Naive thymus-derived CD4-positive, alpha-beta T cell (primary cell): ENCODE measurements at regions not wholly inside any gene's neighbourhood (a gene's known extent, or its start where the extent isn't known, plus 50 kb on each side); places are given as distances from the start of the nearest gene placed in this dataset.
"Not testable (repeated sequence)": the region's sequence is repeated elsewhere in the genome, so short reads cannot be mapped to it uniquely, and the experiment has no call there.

Experiments
- ATAC-seq: fragments of 150-1000 bp; cut with Tn5 transposase; 2 replicates; pipeline ENCODE4 v1.10.0; 2021; ENCODE audit warnings: mild to moderate bottlenecking, moderate library complexity
- CTCF ChIA-PET: fragments of 350-600 bp; sonication (Branson Sonifier 250); formaldehyde crosslinking; loops from one replicate; lab custom pipeline; 2021; ENCODE audit warnings: antibody characterized with exemption; lab: Charles Lee
- POLR2A ChIA-PET: fragments of 350-600 bp; sonication (Branson Sonifier 250); formaldehyde crosslinking; loops from one replicate; lab custom pipeline; 2021; ENCODE audit warnings: antibody characterized with exemption, inconsistent platforms; lab: Charles Lee
- DNase-seq, 9 donors: peaks; one replicate each; pipeline versions ENCODE4 v3.0.0 to v3.0.0-alpha.2; 2020 to 2022; ENCODE audit warnings: mixed read lengths in 1 of 9
- H3K27ac ChIP-seq: one replicate; pipeline ENCODE4 v1.7.0; 2013; ENCODE audit warnings: mild to moderate bottlenecking, low read depth, low read length, moderate library complexity
- H3K27me3 ChIP-seq, 2 donors: one replicate each; pipeline ENCODE4 v1.7.0; 2013; ENCODE audit warnings: low read length in 2 of 2, mild to moderate bottlenecking in 2 of 2, moderate library complexity in 2 of 2; ENCODE audit not compliant: control insufficient read depth in 2 of 2, insufficient read depth in 2 of 2
- H3K36me3 ChIP-seq, 3 experiments: 1 replicate in 2 of 3; 2 replicates in 1 of 3; pipeline ENCODE4 v1.7.0; 2013; ENCODE audit warnings: low read length in 3 of 3, mild to moderate bottlenecking in 3 of 3, moderate library complexity in 1 of 3; ENCODE audit not compliant: insufficient read depth in 3 of 3, control insufficient read depth in 2 of 3
- H3K4me1 ChIP-seq, 2 donors: one replicate each; pipeline ENCODE4 v1.7.0; 2013; ENCODE audit warnings: low read length in 2 of 2, mild to moderate bottlenecking in 2 of 2, moderate library complexity in 1 of 2; ENCODE audit not compliant: control insufficient read depth in 2 of 2, insufficient read depth in 2 of 2
- H3K4me3 ChIP-seq: 2 replicates; pipeline ENCODE4 v1.7.0; 2013; ENCODE audit warnings: mild to moderate bottlenecking, low read length
- H3K9me3 ChIP-seq, 3 experiments: 1 replicate in 2 of 3; 2 replicates in 1 of 3; pipeline ENCODE4 v1.7.0; 2013; ENCODE audit warnings: low read length in 3 of 3; ENCODE audit not compliant: control insufficient read depth in 2 of 3
- H3K27ac Mint-ChIP-seq, 9 donors: one replicate each; pipeline ENCODE4 v1.8.0; 2020 to 2022; ENCODE audit warnings: mixed read lengths in 9 of 9, mild to moderate bottlenecking in 8 of 9, moderate library complexity in 5 of 9, inconsistent platforms in 2 of 9
- H3K27me3 Mint-ChIP-seq, 5 donors: one replicate each; pipeline ENCODE4 v1.8.0; 2021 to 2022; ENCODE audit warnings: mixed read lengths in 5 of 5, mild to moderate bottlenecking in 1 of 5
- H3K36me3 Mint-ChIP-seq, 5 donors: one replicate each; pipeline ENCODE4 v1.8.0; 2020 to 2022; ENCODE audit warnings: mixed read lengths in 5 of 5, mild to moderate bottlenecking in 3 of 5, inconsistent platforms in 1 of 5
- H3K4me1 Mint-ChIP-seq, 7 donors: one replicate each; pipeline ENCODE4 v1.8.0; 2020 to 2022; ENCODE audit warnings: mixed read lengths in 7 of 7, mild to moderate bottlenecking in 3 of 7, inconsistent platforms in 1 of 7
- H3K4me3 Mint-ChIP-seq, 10 donors: one replicate each; pipeline ENCODE4 v1.8.0; 2020 to 2022; ENCODE audit warnings: mild to moderate bottlenecking in 10 of 10, mixed read lengths in 10 of 10, moderate library complexity in 6 of 10, inconsistent platforms in 2 of 10
- H3K9me3 Mint-ChIP-seq, 11 donors: one replicate each; pipeline ENCODE4 v1.8.0; 2020 to 2022; ENCODE audit warnings: mixed read lengths in 11 of 11, mild to moderate bottlenecking in 4 of 11, inconsistent platforms in 1 of 11, moderate library complexity in 1 of 11
- intact Hi-C, 2 donors: fragments of 100-400 bp; cut with micrococcal nuclease; formaldehyde crosslinking; loops; one replicate each; pipeline ENCODE4 v1.15.1; 2023

DNA sequence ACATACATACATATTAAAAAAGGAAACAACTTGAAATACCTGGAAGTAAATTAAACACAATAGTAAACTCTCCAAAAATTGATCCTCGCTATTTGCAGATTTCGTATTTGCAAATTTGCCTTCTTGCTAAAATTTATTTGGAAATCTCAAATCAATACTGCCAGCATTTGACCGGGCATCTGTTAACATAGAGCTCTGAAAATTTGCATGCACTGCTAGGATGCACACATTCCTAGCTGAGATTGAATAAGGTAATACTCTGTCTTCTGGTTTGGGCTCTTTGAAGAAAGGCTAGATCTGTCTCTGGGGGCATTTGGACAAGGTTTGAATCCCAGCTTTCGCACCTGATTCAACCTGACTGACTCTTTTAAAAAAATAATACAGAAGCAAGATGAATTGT is 729.1 kb upstream of the MGAT4C start:
- H3K4me1 Mint-ChIP-seq = no peaks in the 10 kb centered on the region

DNA sequence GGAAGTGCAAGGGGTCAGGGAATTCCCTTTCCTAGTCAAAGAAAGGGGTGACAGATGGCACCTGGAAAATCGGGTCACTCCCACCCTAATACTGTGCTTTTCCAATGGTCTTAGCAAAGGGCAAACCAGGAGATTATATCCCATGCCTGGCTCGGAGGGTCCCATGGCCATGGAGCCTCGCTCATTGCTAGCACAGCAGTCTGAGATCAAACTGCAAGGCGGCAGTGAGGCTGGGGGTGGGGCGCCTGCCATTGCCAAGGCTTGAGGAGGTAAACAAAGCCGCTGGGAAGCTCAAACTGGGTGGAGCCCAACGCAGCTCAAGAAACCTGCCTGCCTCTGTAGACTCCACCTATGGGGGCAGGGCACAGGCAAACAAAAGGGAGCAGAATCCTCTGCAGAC is 714.4 kb upstream of the MGAT4C start:
- H3K27ac Mint-ChIP-seq, H3K4me1 ChIP-seq, DNase-seq: not testable (repeated sequence)

More for the DNA sequence above, 729.1 kb upstream of the MGAT4C start:
- Mint-ChIP-seq H3K27ac (no peak overlapping the region), H3K9me3 (peaks cover 0 to 6% (median 0%) of the 10 kb centered on the region in 11 donors), H3K36me3 (no peaks in the 10 kb centered on the region), H3K4me3 (no peak overlapping the region), H3K27me3 (no peaks in the 10 kb centered on the region)
- Histone ChIP-seq H3K27me3 (no peaks in the 10 kb centered on the region), H3K27ac (no peak overlapping the region), H3K4me3 (no peak overlapping the region), H3K9me3 (no peaks in the 10 kb centered on the region), H3K36me3 (no peaks in the 10 kb centered on the region), H3K4me1 (no peaks in the 10 kb centered on the region)
- ChIA-PET POLR2A (no interaction called here), CTCF (no interaction called here)
- intact Hi-C loops = no loop called here
- no peak for DNase-seq
- ATAC-seq = no peak

DNA sequence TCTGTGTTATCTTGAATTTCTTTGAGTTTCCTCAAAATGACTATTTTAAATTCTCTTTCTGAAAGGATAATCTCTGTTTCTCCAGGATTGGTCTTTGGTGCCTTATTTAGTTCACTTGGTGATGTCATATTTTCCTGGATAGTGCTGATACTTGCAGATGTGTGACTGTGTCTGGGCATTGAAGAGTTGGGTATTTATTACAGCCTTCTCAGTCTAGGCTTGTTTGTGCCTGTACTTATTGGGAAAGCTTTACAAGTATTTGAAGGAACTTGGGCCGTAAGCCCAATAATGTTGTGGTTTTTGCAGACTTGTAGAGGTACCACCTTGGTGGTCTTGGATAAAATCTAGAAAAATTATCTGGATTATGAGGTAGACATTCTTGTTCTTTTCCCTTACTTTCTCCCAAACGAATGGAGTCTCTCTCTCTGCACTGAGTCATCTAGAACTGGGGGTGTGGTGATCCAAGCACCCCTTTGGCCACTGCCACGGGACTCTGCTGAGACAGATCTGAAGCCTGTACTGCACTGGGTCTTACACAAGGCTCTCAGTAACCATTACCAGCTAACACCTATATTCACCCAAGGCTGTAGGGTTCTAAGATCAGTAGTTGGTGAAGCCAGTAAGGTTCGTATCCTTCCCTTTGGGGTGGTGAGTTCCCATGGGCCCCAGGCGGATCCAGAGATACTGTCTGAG is 703.7 kb upstream of the MGAT4C start:
- no peak overlapping the region for H3K4me3 Mint-ChIP-seq
- ChIA-PET CTCF (no interaction called here), POLR2A (no interaction called here)
- Histone ChIP-seq H3K36me3 (no peaks in the 10 kb centered on the region), H3K4me1 (no peaks in the 10 kb centered on the region), H3K4me3 (no peak overlapping the region), H3K9me3 (no peaks in the 10 kb centered on the region), H3K27ac (no peak overlapping the region), H3K27me3 (no peaks in the 10 kb centered on the region)
- peaks cover 0 to 28% (median 4%) of the 10 kb centered on the region in 11 donors for H3K9me3 Mint-ChIP-seq
- no peaks in the 10 kb centered on the region for H3K27me3 Mint-ChIP-seq
- no peak for DNase-seq
- H3K36me3 Mint-ChIP-seq = no peaks in the 10 kb centered on the region
- no peaks in the 10 kb centered on the region for H3K4me1 Mint-ChIP-seq
- ATAC-seq = no peak
- intact Hi-C loops = no loop called here
- H3K27ac Mint-ChIP-seq = no peak overlapping the region

More for the DNA sequence above, 714.4 kb upstream of the MGAT4C start:
- H3K4me1 Mint-ChIP-seq, H3K4me3 ChIP-seq, H3K27me3 Mint-ChIP-seq, H3K36me3 Mint-ChIP-seq, H3K36me3 ChIP-seq, ATAC-seq, H3K4me3 Mint-ChIP-seq, H3K9me3 ChIP-seq, intact Hi-C loops, POLR2A ChIA-PET, H3K27ac ChIP-seq, CTCF ChIA-PET, H3K27me3 ChIP-seq: not testable (repeated sequence)
- peaks cover 0 to 30% (median 4%) of the 10 kb centered on the region in 11 donors for H3K9me3 Mint-ChIP-seq

DNA sequence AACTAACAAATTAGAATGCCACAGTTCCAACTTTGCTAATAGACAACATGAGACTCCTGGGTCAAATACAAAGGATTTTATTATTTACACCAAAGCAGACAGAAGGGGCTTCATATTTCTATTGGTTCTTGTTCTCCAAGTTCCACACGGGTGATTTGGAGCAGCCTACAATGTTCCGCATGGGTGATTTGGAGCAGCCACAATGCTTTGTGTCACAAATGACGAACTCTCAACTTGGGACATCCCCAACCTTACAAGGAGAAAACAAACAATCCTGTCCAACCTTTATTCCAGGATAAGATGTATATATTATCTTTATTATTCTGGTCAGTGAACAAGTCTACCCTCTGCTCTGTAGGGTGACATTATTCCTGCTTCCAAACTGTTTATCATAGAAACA is 694.3 kb upstream of the MGAT4C start:
- CTCF ChIA-PET = no interaction called here
- Histone ChIP-seq H3K36me3 (no peaks in the 10 kb centered on the region), H3K27ac (no peak overlapping the region), H3K4me1 (no peaks in the 10 kb centered on the region), H3K9me3 (no peaks in the 10 kb centered on the region), H3K27me3 (no peaks in the 10 kb centered on the region), H3K4me3 (no peak overlapping the region)
- Mint-ChIP-seq H3K4me3 (no peak overlapping the region), H3K36me3 (no peaks in the 10 kb centered on the region), H3K4me1 (no peaks in the 10 kb centered on the region), H3K27ac (no peak overlapping the region), H3K27me3 (no peaks in the 10 kb centered on the region), H3K9me3 (peaks cover 0 to 17% (median 0%) of the 10 kb centered on the region in 11 donors)
- intact Hi-C loops = no loop called here
- POLR2A ChIA-PET = no interaction called here
- no peak for DNase-seq
- ATAC-seq = no peak

DNA sequence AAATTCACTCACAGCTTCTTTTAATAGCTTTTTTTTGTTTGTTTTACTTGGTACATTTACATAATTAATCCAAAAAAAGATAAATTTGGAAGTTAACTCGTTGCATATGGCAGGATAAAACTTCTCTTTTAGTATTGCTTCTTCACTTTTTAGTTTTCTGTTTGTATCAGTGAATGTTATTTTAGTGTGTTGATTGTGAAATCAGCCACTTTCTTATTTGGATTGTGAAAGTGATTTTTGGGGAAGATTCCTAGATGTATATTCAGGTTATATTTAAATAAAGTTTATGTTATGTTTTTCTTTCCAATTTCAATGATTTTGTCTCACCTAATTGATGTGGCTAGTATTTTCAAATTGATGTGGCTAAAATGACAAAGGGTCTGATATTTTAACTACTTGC is 693.9 kb upstream of the MGAT4C start:
- no peaks in the 10 kb centered on the region for H3K27me3 ChIP-seq
- CTCF ChIA-PET = no interaction called here
- H3K4me1 ChIP-seq = no peaks in the 10 kb centered on the region
- no peak overlapping the region for H3K27ac ChIP-seq
- no peaks in the 10 kb centered on the region for H3K4me1 Mint-ChIP-seq
- ATAC-seq (no peak), DNase-seq (no peak)
- no peaks in the 10 kb centered on the region for H3K36me3 ChIP-seq
- H3K4me3 ChIP-seq = no peak overlapping the region
- H3K36me3 Mint-ChIP-seq = no peaks in the 10 kb centered on the region
- no peak overlapping the region for H3K27ac Mint-ChIP-seq
- H3K4me3 Mint-ChIP-seq = no peak overlapping the region
- POLR2A ChIA-PET = no interaction called here
- no peaks in the 10 kb centered on the region for H3K27me3 Mint-ChIP-seq
- peaks cover 0 to 13% (median 0%) of the 10 kb centered on the region in 11 donors for H3K9me3 Mint-ChIP-seq
- intact Hi-C loops = no loop called here
- H3K9me3 ChIP-seq = no peaks in the 10 kb centered on the region

DNA sequence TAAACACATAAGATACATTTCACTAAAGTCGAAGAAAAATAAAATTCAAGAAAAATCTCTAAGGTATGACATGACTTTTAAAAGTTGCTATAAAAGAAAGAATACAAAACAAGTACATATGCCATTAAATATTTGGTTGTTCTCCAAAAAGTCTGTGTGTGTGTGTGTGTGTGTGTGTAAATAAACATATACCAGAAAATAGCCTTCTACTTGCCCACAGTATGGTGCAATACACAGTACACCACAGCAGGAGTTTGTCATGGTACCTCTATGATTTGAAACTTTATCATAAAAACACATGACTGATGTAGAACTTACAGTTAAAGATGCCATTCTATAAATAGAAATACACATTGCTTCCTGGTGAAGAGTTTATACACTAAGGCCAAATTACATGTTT is 692.7 kb upstream of the MGAT4C start:
- Mint-ChIP-seq H3K27me3 (no peaks in the 10 kb centered on the region), H3K4me3 (no peak overlapping the region), H3K27ac (no peak overlapping the region), H3K9me3 (peaks cover 0 to 5% (median 0%) of the 10 kb centered on the region in 11 donors), H3K4me1 (no peaks in the 10 kb centered on the region), H3K36me3 (peaks cover 0 to under 1% (median 0%) of the 10 kb centered on the region in 5 donors)
- H3K27ac ChIP-seq = no peak overlapping the region
- ATAC-seq (no peak), DNase-seq (no peak)
- H3K36me3 ChIP-seq = no peaks in the 10 kb centered on the region
- ChIA-PET POLR2A (no interaction called here), CTCF (no interaction called here)
- no peaks in the 10 kb centered on the region for H3K4me1 ChIP-seq
- no peaks in the 10 kb centered on the region for H3K27me3 ChIP-seq
- no peak overlapping the region for H3K4me3 ChIP-seq
- no peaks in the 10 kb centered on the region for H3K9me3 ChIP-seq
- intact Hi-C loops = loop anchor here in 1 of 2 donors (2.0 kb wide), 1 partner anchor 14 kb away; no protein-coding TSS in a partner anchor

DNA sequence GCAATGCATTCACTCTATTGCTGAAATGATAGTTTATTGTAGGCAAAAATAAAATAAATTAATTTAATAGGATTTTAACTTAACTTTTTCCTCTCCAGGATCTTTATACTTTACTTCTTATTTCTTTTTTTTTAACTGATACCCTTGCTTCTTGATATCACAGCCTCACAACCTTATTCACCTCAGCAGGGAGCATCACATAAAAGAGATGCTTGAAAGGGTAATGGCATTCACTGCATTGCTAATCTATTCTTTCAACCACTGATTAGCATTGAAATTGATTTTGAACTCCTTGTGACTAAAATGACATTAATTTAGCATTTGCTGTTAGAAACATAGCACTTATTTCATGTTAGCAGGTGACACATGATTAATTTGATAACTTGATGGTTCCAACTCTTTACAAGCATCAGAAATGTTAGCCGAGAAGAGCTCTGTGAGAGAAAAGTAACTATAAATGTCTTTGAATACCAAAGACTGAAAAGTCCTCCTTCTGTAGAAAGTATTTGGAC is 689.5 kb upstream of the MGAT4C start:
- intact Hi-C loops = no loop called here
- H3K4me1 ChIP-seq = no peaks in the 10 kb centered on the region
- no peak overlapping the region for H3K4me3 Mint-ChIP-seq

More for the DNA sequence above, 689.5 kb upstream of the MGAT4C start:
- ATAC-seq (no peak), DNase-seq (no peak)
- no peak overlapping the region for H3K27ac Mint-ChIP-seq
- H3K9me3 ChIP-seq = no peaks in the 10 kb centered on the region
- H3K9me3 Mint-ChIP-seq = peaks cover 0 to 19% (median 6%) of the 10 kb centered on the region in 11 donors
- CTCF ChIA-PET = no interaction called here
- no peaks in the 10 kb centered on the region for H3K27me3 ChIP-seq
- no peak overlapping the region for H3K4me3 ChIP-seq
- POLR2A ChIA-PET = no interaction called here
- no peaks in the 10 kb centered on the region for H3K4me1 Mint-ChIP-seq
- H3K27me3 Mint-ChIP-seq = no peaks in the 10 kb centered on the region
- H3K36me3 Mint-ChIP-seq = peaks cover 0 to 3% (median 0%) of the 10 kb centered on the region in 5 donors
- H3K36me3 ChIP-seq = no peaks in the 10 kb centered on the region
- no peak overlapping the region for H3K27ac ChIP-seq
